ENCODE measurements at regions not wholly inside any gene's neighbourhood (a gene's known extent, or its start where the extent isn't known, plus 50 kb on each side); places are given as distances from the start of the nearest gene placed in this dataset.

DNA sequence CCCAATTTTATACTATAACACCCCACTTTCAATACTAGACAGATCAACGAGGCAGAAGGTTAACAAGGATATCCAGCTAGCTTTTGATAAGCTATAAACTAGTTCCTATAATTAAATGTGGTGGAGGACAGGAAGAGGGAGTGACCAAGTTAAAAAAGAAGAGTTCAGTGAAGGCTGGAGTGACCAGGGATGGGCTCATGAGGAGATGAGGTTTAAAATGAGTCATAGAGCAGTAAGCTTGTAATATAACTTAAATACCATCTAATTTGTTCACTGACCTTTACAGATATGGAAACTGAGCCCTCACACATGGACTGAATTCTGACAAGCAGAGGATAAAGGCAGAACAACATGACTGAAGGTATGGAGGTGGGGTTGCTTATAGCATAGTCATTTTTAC, 284.5 kb downstream of the SPATA31D1 start:
- H3K4me3 ChIP-seq (ENCODE audit: low read depth, low read length): no peak overlapping the region
- DNase-seq (ENCODE audit: low read depth, low spot score): no peak
- TF ChIP-seq, protein P1, sequence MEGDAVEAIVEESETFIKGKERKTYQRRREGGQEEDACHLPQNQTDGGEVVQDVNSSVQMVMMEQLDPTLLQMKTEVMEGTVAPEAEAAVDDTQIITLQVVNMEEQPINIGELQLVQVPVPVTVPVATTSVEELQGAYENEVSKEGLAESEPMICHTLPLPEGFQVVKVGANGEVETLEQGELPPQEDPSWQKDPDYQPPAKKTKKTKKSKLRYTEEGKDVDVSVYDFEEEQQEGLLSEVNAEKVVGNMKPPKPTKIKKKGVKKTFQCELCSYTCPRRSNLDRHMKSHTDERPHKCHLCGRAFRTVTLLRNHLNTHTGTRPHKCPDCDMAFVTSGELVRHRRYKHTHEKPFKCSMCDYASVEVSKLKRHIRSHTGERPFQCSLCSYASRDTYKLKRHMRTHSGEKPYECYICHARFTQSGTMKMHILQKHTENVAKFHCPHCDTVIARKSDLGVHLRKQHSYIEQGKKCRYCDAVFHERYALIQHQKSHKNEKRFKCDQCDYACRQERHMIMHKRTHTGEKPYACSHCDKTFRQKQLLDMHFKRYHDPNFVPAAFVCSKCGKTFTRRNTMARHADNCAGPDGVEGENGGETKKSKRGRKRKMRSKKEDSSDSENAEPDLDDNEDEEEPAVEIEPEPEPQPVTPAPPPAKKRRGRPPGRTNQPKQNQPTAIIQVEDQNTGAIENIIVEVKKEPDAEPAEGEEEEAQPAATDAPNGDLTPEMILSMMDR (IDR thresholded peaks at IDR 0.05; ENCODE audit: insufficient read depth, low read length, missing control alignments): no peak
- ChIA-PET POLR2A (no interaction called here), CTCF (interaction anchor here (0.7 kb wide), 1 partner anchor 11 kb away, joined by 3 read pairs; no protein-coding TSS in a partner anchor)

DNA sequence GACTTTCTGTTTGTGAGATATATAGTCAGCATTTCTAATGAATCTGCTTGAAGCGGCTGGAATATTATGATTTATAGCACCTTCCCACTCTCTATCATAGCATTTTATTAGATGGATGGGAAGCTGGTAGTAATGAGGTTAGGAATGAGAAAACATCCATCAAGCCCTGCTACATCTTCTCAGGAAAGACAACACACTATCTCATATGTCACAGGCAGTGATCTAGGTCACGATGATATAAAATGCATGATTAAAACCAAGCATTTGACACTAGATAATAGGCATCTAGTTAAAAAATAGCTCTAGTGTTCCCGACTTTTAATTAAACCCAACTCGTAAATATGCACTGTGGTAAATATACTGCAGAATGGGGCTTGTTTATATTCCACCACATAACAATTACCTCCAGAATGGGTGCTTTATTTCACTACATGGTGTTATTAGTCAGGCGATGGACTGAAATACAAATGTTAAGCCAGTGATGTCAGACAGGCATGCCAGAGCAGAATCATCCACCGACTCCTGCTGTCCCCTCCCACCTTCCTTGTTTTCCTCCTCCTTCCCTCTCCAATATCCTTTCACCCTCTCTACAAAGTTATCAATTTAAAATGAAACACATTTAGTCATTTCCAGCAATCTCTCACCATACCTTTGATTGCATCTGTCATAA, 286.8 kb downstream of the SPATA31D1 start:
- no peak overlapping the region for H3K4me3 ChIP-seq (ENCODE audit: low read depth, low read length)
- POLR2A ChIA-PET: no interaction called here
- CTCF ChIA-PET: no interaction called here

DNA sequence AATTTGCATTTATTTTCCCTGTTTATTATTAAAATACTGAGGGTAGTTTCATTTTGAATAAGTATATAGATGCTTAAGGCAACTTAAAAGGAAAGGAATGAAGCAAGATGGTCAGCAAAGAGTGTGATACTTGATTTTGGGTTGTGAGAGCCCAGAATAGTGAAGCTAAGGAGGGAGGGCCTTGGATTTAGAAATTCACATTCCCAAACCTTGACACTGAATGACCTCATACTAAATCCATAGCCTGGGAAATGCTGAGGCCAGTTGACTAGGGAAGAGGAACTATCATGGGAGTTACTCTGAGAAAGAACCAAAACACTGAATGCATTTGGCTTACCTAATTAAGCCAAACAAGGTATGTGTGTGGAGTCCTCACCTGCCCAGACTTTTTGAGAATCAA, 292.5 kb downstream of the SPATA31D1 start:
- POLR2A ChIA-PET: no interaction called here
- CTCF ChIA-PET: no interaction called here
- H3K4me3 ChIP-seq (ENCODE audit: low read depth, low read length): no peak overlapping the region
- TF ChIP-seq, protein P1 (IDR thresholded peaks at IDR 0.05; ENCODE audit: insufficient read depth, low read length, missing control alignments): no peak
- DNase-seq (ENCODE audit: low read depth, low spot score): no peak

More for the DNA sequence above, 286.8 kb downstream of the SPATA31D1 start:
- TF ChIP-seq, protein P1 (IDR thresholded peaks at IDR 0.05; ENCODE audit: insufficient read depth, low read length, missing control alignments): no peak
- DNase-seq (ENCODE audit: low read depth, low spot score): no peak

DNA sequence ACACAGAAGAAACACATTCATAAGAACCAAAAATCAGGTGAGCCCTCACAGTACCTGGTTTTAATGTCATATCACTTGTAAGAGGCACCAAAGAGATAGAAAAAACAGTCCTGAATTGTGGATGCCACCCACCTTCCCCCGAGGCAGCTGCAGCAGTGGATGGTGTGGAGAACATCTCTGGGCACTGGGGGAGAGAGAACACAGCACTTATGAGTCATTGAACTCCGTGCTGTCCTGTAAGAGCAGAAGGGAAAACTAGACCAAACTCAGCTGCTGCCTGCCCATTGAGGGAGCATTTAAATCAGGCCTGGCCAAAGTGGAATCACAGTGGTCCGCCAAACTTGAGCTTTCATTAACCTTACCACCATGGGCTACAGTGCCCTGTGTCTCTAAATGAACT, 296.2 kb downstream of the SPATA31D1 start:
- DNase-seq (ENCODE audit: low read depth, low spot score): no peak
- ChIA-PET POLR2A (no interaction called here), CTCF (interaction anchor here (1.4 kb wide), 1 partner anchor 12 kb away, joined by 3 read pairs; no protein-coding TSS in a partner anchor)
- TF ChIP-seq, protein P1 (IDR thresholded peaks at IDR 0.05; ENCODE audit: insufficient read depth, low read length, missing control alignments): no peak
- H3K4me3 ChIP-seq (ENCODE audit: low read depth, low read length): no peak overlapping the region

DNA sequence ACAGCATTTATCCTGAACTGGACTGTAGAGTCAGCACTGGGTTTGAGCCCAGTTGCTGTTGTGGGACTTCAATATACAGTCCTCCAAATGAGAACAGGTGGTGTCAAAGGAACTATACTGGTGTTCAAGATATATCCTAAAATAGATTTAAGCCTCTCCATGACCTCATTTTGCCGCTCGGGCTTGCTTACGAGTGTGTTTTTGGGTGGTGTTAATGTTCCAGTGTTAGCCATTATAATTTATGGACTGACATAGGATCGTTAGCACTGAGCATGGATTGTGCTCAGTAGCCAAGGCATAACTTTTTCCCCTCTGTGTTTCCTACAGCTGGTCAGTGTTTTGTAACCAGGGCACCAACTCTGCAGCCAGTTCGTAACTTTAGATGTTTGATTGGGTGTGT, 306.6 kb downstream of the SPATA31D1 start:
- H3K4me3 ChIP-seq (ENCODE audit: low read depth, low read length): no peak overlapping the region
- DNase-seq (ENCODE audit: low read depth, low spot score): no peak
- CTCF ChIA-PET: no interaction called here
- POLR2A ChIA-PET: no interaction called here
- TF ChIP-seq, protein P1 (IDR thresholded peaks at IDR 0.05; ENCODE audit: insufficient read depth, low read length, missing control alignments): no peak

DNA sequence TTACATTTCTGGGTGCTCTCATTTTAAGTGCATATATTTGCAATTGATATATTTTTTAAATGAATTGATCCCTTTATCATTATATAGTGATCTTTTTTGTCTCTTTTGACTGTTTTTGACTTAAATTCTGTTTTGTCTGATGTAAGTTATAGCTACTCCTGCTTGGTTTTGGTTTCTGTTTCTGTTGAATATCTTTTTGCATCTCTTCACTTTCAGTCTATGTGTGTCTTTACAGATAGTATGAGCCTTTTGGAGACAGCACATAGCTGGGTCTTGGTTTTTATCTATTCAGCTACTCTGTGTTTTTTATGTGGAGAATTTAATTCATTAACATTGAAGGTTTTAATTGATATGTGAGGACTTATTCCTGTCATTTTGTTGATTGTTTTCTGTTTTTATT, 311.3 kb downstream of the SPATA31D1 start:
- CTCF ChIA-PET: no interaction called here
- POLR2A ChIA-PET: no interaction called here
- no peak overlapping the region for H3K4me3 ChIP-seq (ENCODE audit: low read depth, low read length)
- TF ChIP-seq, protein P1 (IDR thresholded peaks at IDR 0.05; ENCODE audit: insufficient read depth, low read length, missing control alignments): no peak
- DNase-seq (ENCODE audit: low read depth, low spot score): no peak
